Neural cell (in vitro differentiated cells): ENCODE measurements at regions not wholly inside any gene's neighbourhood (a gene's known extent, or its start where the extent isn't known, plus 50 kb on each side); places are given as distances from the start of the nearest gene placed in this dataset.
A peak's percentile ranks its signal among the peaks of the same experiment; 100 is the strongest.

Experiments used
- H2AFZ ChIP-seq: fragments of 200-600, 300-800 bp; sonication (generic), shearing (Covaris generic); 2 replicates; pipeline ENCODE4 v1.6.0; 2014; ENCODE audit warnings: low read depth, mild to moderate bottlenecking, antibody characterized with exemption, low read length, moderate library complexity
- H3F3A ChIP-seq: fragments of 200-600 bp; shearing (Covaris generic); 2 replicates; pipeline ENCODE4 v1.6.1; 2016; ENCODE audit warnings: mild to moderate bottlenecking, moderate library complexity, mixed read lengths, antibody characterized with exemption, low read length; ENCODE audit not compliant: insufficient read depth, poor library complexity, severe bottlenecking
- H3K27ac ChIP-seq: fragments of 200-600, 300-800 bp; sonication (generic), shearing (Covaris generic); 2 replicates; pipeline ENCODE4 v1.5.1; 2014; ENCODE audit warnings: mild to moderate bottlenecking, low read length, moderate library complexity
- H3K27me3 ChIP-seq: fragments of 300-800, 200-600 bp; sonication (generic), shearing (Covaris generic); 2 replicates; pipeline ENCODE4 v1.6.0; 2014; ENCODE audit warnings: mild to moderate bottlenecking, low read depth, low read length, moderate library complexity; ENCODE audit not compliant: insufficient read depth
- H3K36me3 ChIP-seq: fragments of 300-800, 200-600 bp; sonication (generic), shearing (Covaris generic); 2 replicates; pipeline ENCODE4 v1.5.1; 2014; ENCODE audit warnings: mild to moderate bottlenecking, antibody characterized with exemption, low read length, moderate library complexity; ENCODE audit not compliant: insufficient read depth
- H3K4me2 ChIP-seq: fragments of 300-800, 200-600 bp; sonication (generic), shearing (Covaris generic); 2 replicates; pipeline ENCODE4 v1.6.0; 2014; ENCODE audit warnings: mild to moderate bottlenecking, low read length
- H3K4me3 ChIP-seq: fragments of 300-800, 200-600 bp; sonication (generic), shearing (Covaris generic); 2 replicates; pipeline ENCODE4 v1.5.1; 2014; ENCODE audit warnings: mild to moderate bottlenecking, low read length, moderate library complexity
- H3K79me2 ChIP-seq: fragments of 200-600 bp; shearing (Covaris generic); replicated peaks from 2 replicates; pipeline ENCODE4 v1.6.0; 2014; ENCODE audit warnings: mild to moderate bottlenecking, low read length, moderate library complexity; ENCODE audit not compliant: insufficient read depth
- H3K9ac ChIP-seq: fragments of 300-800, 200-600 bp; sonication (generic), shearing (Covaris generic); 2 replicates; pipeline ENCODE4 v1.6.1; 2016; ENCODE audit warnings: mild to moderate bottlenecking, low read length, mixed read lengths
- H3K9me2 ChIP-seq: fragments of 200-600 bp; shearing (Covaris generic); 2 replicates; pipeline ENCODE4 v1.6.1; 2016; ENCODE audit warnings: mild to moderate bottlenecking, low read length, mixed read lengths; ENCODE audit not compliant: insufficient read depth
- H3K9me3 ChIP-seq: fragments of 200-600, 300-800 bp; sonication (generic), shearing (Covaris generic); 2 replicates; pipeline ENCODE4 v1.6.1; 2016; ENCODE audit warnings: mild to moderate bottlenecking, mixed run types, low read length, moderate library complexity, mixed read lengths
- H4K20me1 ChIP-seq: fragments of 200-600 bp; shearing (Covaris generic); 2 replicates; pipeline ENCODE4 v1.6.1; 2016; ENCODE audit warnings: mild to moderate bottlenecking, mixed run types; ENCODE audit not compliant: insufficient read depth
- CTCF ChIP-seq: fragments of 450-650 bp; IDR thresholded peaks from 2 replicates; pipeline ENCODE4 v1.5.1; 2014; ENCODE audit warnings: antibody characterized with exemption, mild to moderate bottlenecking, moderate library complexity; ENCODE audit not compliant: poor library complexity, severe bottlenecking
- EP300 ChIP-seq: fragments of 450-650 bp; conservative IDR thresholded peaks from 2 replicates; pipeline ENCODE4 v1.6.1; 2014; ENCODE audit warnings: antibody characterized with exemption, mild to moderate bottlenecking, moderate library complexity; ENCODE audit not compliant: poor library complexity, severe bottlenecking
- EZH2 ChIP-seq: fragments of 200-600, 300-800 bp; shearing (Covaris generic), sonication (generic); IDR thresholded peaks from 2 replicates; pipeline ENCODE4 v1.6.1; 2014; ENCODE audit warnings: antibody characterized with exemption, low read length, borderline replicate concordance, mild to moderate bottlenecking; ENCODE audit not compliant: insufficient read depth, poor library complexity, severe bottlenecking
- MXI1 ChIP-seq: fragments of 450-650 bp; conservative IDR thresholded peaks from 2 replicates; pipeline ENCODE4 v1.6.1; 2014; ENCODE audit warnings: antibody characterized with exemption, mild to moderate bottlenecking; ENCODE audit not compliant: poor library complexity, severe bottlenecking
- POLR2AphosphoS5 ChIP-seq: IDR thresholded peaks from 2 replicates; pipeline ENCODE4 v1.6.1; 2012
- RAD21 ChIP-seq: fragments of 450-650 bp; conservative IDR thresholded peaks from 2 replicates; pipeline ENCODE4 v1.6.1; 2014; ENCODE audit warnings: antibody characterized with exemption, mild to moderate bottlenecking, moderate library complexity
- SMC3 ChIP-seq: fragments of 450-650 bp; conservative IDR thresholded peaks from 2 replicates; pipeline ENCODE4 v1.6.1; 2014; ENCODE audit warnings: antibody characterized with exemption, mild to moderate bottlenecking, moderate library complexity; ENCODE audit not compliant: poor library complexity
- TAF1 ChIP-seq: IDR thresholded peaks from 2 replicates; pipeline ENCODE4 v1.6.1; 2012; ENCODE audit warnings: low read depth
- TF ChIP-seq, protein P1 (sequence below): IDR thresholded peaks from 2 replicates; pipeline ENCODE4 v1.6.1; 2012; ENCODE audit warnings: borderline replicate concordance

DNA sequence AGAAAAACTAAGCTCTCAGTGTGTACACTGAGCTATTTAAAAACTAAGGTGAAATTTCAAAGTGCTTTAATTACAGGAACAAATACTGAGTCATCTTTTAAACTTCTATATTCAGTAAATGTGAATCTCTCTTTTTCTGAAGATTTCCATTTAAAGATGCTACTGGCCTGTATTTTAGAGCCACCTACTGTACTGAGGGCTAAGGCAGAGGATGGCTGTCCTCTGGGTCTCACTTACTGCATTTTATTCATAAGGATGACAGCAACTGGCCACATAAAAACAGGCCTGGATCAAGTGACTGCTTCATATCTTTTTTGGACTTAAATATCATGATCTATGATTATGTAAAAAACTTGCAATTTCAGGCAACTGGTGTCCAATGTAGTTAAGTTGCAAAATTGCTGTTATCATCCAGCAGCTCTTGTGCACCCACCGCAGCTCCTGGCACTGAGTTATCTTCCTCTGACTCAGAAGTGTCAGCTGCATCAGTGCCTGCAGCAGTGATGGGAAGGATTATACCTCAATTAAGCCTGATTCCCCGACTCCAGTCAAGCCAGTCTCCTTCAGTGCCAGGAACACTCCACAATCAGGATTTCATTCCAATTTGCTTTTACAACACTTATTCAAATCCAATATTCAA is 1073.7 kb downstream of the PDHA2 start:
- no peaks in the 10 kb centered on the region for H3K36me3 ChIP-seq
- H3K9me2 ChIP-seq, result no peaks in the 10 kb centered on the region
- H3K9ac ChIP-seq, result no peak overlapping the region
- H3K4me3 ChIP-seq, result no peak overlapping the region
- H3K79me2 ChIP-seq, result no peaks in the 10 kb centered on the region
- H3K27me3 ChIP-seq, result no peaks in the 10 kb centered on the region
- H3F3A ChIP-seq, result no peaks in the 10 kb centered on the region
- no peak overlapping the region for H3K27ac ChIP-seq
- H3K4me2 ChIP-seq, result no peak overlapping the region
- no peak overlapping the region for H2AFZ ChIP-seq
- H3K9me3 ChIP-seq, result no peaks in the 10 kb centered on the region
- no peaks in the 10 kb centered on the region for H4K20me1 ChIP-seq
- TF ChIP-seq MXI1, result no peak
- TF ChIP-seq, protein P1, sequence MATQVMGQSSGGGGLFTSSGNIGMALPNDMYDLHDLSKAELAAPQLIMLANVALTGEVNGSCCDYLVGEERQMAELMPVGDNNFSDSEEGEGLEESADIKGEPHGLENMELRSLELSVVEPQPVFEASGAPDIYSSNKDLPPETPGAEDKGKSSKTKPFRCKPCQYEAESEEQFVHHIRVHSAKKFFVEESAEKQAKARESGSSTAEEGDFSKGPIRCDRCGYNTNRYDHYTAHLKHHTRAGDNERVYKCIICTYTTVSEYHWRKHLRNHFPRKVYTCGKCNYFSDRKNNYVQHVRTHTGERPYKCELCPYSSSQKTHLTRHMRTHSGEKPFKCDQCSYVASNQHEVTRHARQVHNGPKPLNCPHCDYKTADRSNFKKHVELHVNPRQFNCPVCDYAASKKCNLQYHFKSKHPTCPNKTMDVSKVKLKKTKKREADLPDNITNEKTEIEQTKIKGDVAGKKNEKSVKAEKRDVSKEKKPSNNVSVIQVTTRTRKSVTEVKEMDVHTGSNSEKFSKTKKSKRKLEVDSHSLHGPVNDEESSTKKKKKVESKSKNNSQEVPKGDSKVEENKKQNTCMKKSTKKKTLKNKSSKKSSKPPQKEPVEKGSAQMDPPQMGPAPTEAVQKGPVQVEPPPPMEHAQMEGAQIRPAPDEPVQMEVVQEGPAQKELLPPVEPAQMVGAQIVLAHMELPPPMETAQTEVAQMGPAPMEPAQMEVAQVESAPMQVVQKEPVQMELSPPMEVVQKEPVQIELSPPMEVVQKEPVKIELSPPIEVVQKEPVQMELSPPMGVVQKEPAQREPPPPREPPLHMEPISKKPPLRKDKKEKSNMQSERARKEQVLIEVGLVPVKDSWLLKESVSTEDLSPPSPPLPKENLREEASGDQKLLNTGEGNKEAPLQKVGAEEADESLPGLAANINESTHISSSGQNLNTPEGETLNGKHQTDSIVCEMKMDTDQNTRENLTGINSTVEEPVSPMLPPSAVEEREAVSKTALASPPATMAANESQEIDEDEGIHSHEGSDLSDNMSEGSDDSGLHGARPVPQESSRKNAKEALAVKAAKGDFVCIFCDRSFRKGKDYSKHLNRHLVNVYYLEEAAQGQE, result peak; percentile 45

- Histone ChIP-seq H3K79me2 (no peaks in the 10 kb centered on the region), H3K27ac (no peak overlapping the region), H4K20me1 (no peaks in the 10 kb centered on the region), H3F3A (no peaks in the 10 kb centered on the region), H3K9ac (no peak overlapping the region), H2AFZ (no peak overlapping the region), H3K27me3 (no peaks in the 10 kb centered on the region), H3K4me3 (no peak overlapping the region), H3K9me3 (no peaks in the 10 kb centered on the region), H3K9me2 (no peaks in the 10 kb centered on the region), H3K4me2 (no peak overlapping the region), H3K36me3 (no peaks in the 10 kb centered on the region)
- TF ChIP-seq POLR2AphosphoS5 (peak; percentile 21), EP300 (no peak)
These were observed 1076.8 kb downstream of the PDHA2 start for GRCh38 chr4:96916711-96917110.

DNA sequence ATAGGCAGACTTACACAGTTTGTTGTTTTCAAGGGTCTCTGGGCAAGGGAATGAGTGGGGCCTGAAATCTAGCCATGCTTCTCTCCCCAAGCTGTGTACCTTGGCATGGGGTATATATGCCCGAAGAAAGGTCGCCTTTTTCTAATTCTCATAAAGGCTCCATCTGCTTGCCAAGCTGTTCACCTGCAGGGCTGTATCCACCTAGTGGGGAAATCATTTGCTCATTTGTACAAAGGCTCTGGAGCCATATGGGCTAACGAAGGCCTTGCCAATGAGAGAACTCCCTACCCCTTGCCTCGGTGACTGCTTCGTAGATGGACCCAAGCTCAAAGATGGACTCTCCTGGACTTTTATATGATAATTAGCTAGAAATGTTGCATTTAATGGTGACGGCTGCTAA is 1097.0 kb downstream of the PDHA2 start:
- no peaks in the 10 kb centered on the region for H4K20me1 ChIP-seq
- no peaks in the 10 kb centered on the region for H3K79me2 ChIP-seq
- no peaks in the 10 kb centered on the region for H3K27me3 ChIP-seq
- no peaks in the 10 kb centered on the region for H3K36me3 ChIP-seq
- TF ChIP-seq RAD21 (no peak), TAF1 (no peak), CTCF (no peak), EZH2 (no peak), EP300 (no peak), SMC3 (no peak), MXI1 (no peak), POLR2AphosphoS5 (no peak)
- TF ChIP-seq, protein P1, result no peak
- H3K4me2 ChIP-seq, result no peak overlapping the region
- no peak overlapping the region for H3K9ac ChIP-seq
- H3K9me2 ChIP-seq, result no peaks in the 10 kb centered on the region
- no peak overlapping the region for H3K27ac ChIP-seq
- H3K4me3 ChIP-seq, result no peak overlapping the region
- H3F3A ChIP-seq, result no peaks in the 10 kb centered on the region
- no peaks in the 10 kb centered on the region for H3K9me3 ChIP-seq
- H2AFZ ChIP-seq, result no peak overlapping the region
